HG03521 (cell line): ENCODE measurements at regions not wholly inside any gene's neighbourhood (a gene's known extent, or its start where the extent isn't known, plus 50 kb on each side); places are given as distances from the start of the nearest gene placed in this dataset.
"Not testable (repeated sequence)": the region's sequence is repeated elsewhere in the genome, so short reads cannot be mapped to it uniquely, and the experiment has no call there.

ENCODE experiments used
- ATAC-seq: cut with Tn5 transposase; IDR thresholded peaks from one replicate; pipeline ENCODE4 v1.9.1; 2021; ENCODE audit warnings: mild to moderate bottlenecking, moderate library complexity; ENCODE audit not compliant: unreplicated experiment

GRCh38 chr1:73772941-73773340, 425.0 kb downstream of the LRRIQ3 start:
- no peak for ATAC-seq

- no peak for ATAC-seq
Observed at GRCh38 chr1:73771396-73771795, 426.6 kb downstream of the LRRIQ3 start.

GRCh38 chr1:73770109-73770905, 427.7 kb downstream of the LRRIQ3 start:
- ATAC-seq: no peak

- no peak for ATAC-seq
Observed at GRCh38 chr1:73766786-73767348, 431.1 kb downstream of the LRRIQ3 start.

- no peak for ATAC-seq
Observed at GRCh38 chr1:73765551-73766233, 432.3 kb downstream of the LRRIQ3 start.

- no peak for ATAC-seq
Observed at GRCh38 chr1:73761559-73761958, 436.4 kb downstream of the LRRIQ3 start.

GRCh38 chr1:73759011-73759410, 439.0 kb downstream of the LRRIQ3 start:
- no peak for ATAC-seq

- no peak for ATAC-seq
Observed at GRCh38 chr1:73756817-73757216, 441.2 kb downstream of the LRRIQ3 start.

GRCh38 chr1:73755649-73756048, 442.3 kb downstream of the LRRIQ3 start:
- ATAC-seq: no peak

- ATAC-seq: no peak
Observed at GRCh38 chr1:73749996-73750395, 448.0 kb downstream of the LRRIQ3 start.

- ATAC-seq: no peak
Observed at GRCh38 chr1:73744985-73745384, 453.0 kb downstream of the LRRIQ3 start.

GRCh38 chr1:73736125-73736524, 461.9 kb downstream of the LRRIQ3 start:
- no peak for ATAC-seq

GRCh38 chr1:73727036-73727435, 470.9 kb downstream of the LRRIQ3 start:
- no peak for ATAC-seq

- no peak for ATAC-seq
Observed at GRCh38 chr1:73722055-73722454, 475.9 kb downstream of the LRRIQ3 start.

- no peak for ATAC-seq
Observed at GRCh38 chr1:73717976-73718375, 480.0 kb downstream of the LRRIQ3 start.

- ATAC-seq: no peak
Observed at GRCh38 chr1:73711089-73711488, 486.9 kb downstream of the LRRIQ3 start.

- no peak for ATAC-seq
Observed at GRCh38 chr1:73701826-73702225, 496.1 kb downstream of the LRRIQ3 start.

- ATAC-seq: no peak
Observed at GRCh38 chr1:73676186-73676585, 521.8 kb downstream of the LRRIQ3 start.

GRCh38 chr1:73674945-73675561, 522.9 kb downstream of the LRRIQ3 start:
- peak; percentile 71 for ATAC-seq

GRCh38 chr1:73673971-73674370, 524.0 kb downstream of the LRRIQ3 start:
- no peak for ATAC-seq

GRCh38 chr1:73671530-73671929, 526.4 kb downstream of the LRRIQ3 start:
- no peak for ATAC-seq

GRCh38 chr1:73667959-73668358, 530.0 kb downstream of the LRRIQ3 start:
- not testable (repeated sequence) for ATAC-seq
